Neural progenitor cell (in vitro differentiated cells): ENCODE measurements at regions not wholly inside any gene's neighbourhood (a gene's known extent, or its start where the extent isn't known, plus 50 kb on each side); places are given as distances from the start of the nearest gene placed in this dataset.

Source experiments
- EZH2 ChIP-seq: fragments of 200-600 bp; sonication (generic); IDR thresholded peaks from 2 replicates; pipeline ENCODE4 v1.6.1; 2017; ENCODE audit warnings: antibody characterized with exemption, mild to moderate bottlenecking, moderate library complexity
- TF ChIP-seq, protein P1 (sequence below): fragments of 200-600 bp; sonication (generic); IDR thresholded peaks from 2 replicates; pipeline ENCODE4 v1.5.1; 2017; ENCODE audit warnings: antibody characterized with exemption, mild to moderate bottlenecking

GRCh38 chr4:73340917-73341316 is 63.2 kb upstream of the ALB start:
- TF ChIP-seq, protein P1, sequence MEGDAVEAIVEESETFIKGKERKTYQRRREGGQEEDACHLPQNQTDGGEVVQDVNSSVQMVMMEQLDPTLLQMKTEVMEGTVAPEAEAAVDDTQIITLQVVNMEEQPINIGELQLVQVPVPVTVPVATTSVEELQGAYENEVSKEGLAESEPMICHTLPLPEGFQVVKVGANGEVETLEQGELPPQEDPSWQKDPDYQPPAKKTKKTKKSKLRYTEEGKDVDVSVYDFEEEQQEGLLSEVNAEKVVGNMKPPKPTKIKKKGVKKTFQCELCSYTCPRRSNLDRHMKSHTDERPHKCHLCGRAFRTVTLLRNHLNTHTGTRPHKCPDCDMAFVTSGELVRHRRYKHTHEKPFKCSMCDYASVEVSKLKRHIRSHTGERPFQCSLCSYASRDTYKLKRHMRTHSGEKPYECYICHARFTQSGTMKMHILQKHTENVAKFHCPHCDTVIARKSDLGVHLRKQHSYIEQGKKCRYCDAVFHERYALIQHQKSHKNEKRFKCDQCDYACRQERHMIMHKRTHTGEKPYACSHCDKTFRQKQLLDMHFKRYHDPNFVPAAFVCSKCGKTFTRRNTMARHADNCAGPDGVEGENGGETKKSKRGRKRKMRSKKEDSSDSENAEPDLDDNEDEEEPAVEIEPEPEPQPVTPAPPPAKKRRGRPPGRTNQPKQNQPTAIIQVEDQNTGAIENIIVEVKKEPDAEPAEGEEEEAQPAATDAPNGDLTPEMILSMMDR, result no peak
- no peak for TF ChIP-seq EZH2
